Smooth muscle cell (in vitro differentiated cells): ENCODE measurements at regions not wholly inside any gene's neighbourhood (a gene's known extent, or its start where the extent isn't known, plus 50 kb on each side); places are given as distances from the start of the nearest gene placed in this dataset. TPM values are rescaled to one million over a fixed set of nuclear protein-coding genes. Genes with fewer than 3 reads are reported as not detected.
A peak's percentile ranks its signal among the peaks of the same experiment; 100 is the strongest.

Experiments used
- DNase-seq: peaks from one replicate; lab custom pipeline; 2025; ENCODE audit not compliant: unreplicated experiment; lab: John Stamatoyannopoulos, UW
- H2AFZ ChIP-seq: fragments of 200-600 bp; sonication (generic); 2 replicates; pipeline ENCODE4 v1.6.0; 2016; ENCODE audit warnings: antibody characterized with exemption, low read depth, mild to moderate bottlenecking
- H3F3A ChIP-seq: fragments of 200-600 bp; sonication (generic); 2 replicates; pipeline ENCODE4 v1.6.0; 2017; ENCODE audit warnings: antibody characterized with exemption, low read depth
- H3K27ac ChIP-seq: fragments of 200-600 bp; sonication (generic); 2 replicates; pipeline ENCODE4 v1.5.1; 2016; ENCODE audit warnings: low read depth, mild to moderate bottlenecking
- H3K27me3 ChIP-seq: fragments of 200-600 bp; sonication (generic); 2 replicates; pipeline ENCODE4 v1.6.1; 2016; ENCODE audit warnings: low read depth, mild to moderate bottlenecking
- H3K36me3 ChIP-seq: fragments of 200-600 bp; sonication (generic); 2 replicates; pipeline ENCODE4 v1.5.1; 2016; ENCODE audit warnings: low read depth
- H3K4me1 ChIP-seq: fragments of 200-600 bp; sonication (generic); 2 replicates; pipeline ENCODE4 v1.5.1; 2016; ENCODE audit warnings: low read depth
- H3K4me2 ChIP-seq: fragments of 200-600 bp; sonication (generic); 2 replicates; pipeline ENCODE4 v1.6.0; 2016; ENCODE audit warnings: mild to moderate bottlenecking
- H3K4me3 ChIP-seq: fragments of 200-600 bp; sonication (generic); 2 replicates; pipeline ENCODE4 v1.5.1; 2016; ENCODE audit warnings: mild to moderate bottlenecking
- H3K79me2 ChIP-seq: fragments of 200-600 bp; sonication (generic); 2 replicates; pipeline ENCODE4 v1.6.0; 2016; ENCODE audit warnings: low read depth, mild to moderate bottlenecking
- H3K9ac ChIP-seq: fragments of 200-600 bp; sonication (generic); 2 replicates; pipeline ENCODE4 v1.6.0; 2016; ENCODE audit warnings: low read depth
- H3K9me3 ChIP-seq: fragments of 200-600 bp; sonication (generic); replicated peaks from 2 replicates; pipeline ENCODE4 v1.5.1; 2016; ENCODE audit warnings: low read depth
- H4K20me1 ChIP-seq: fragments of 200-600 bp; sonication (generic); 2 replicates; pipeline ENCODE4 v1.6.0; 2016; ENCODE audit warnings: low read depth
- WGBS: methylation state at CpG from one replicate; pipeline ENCODE4 v1.1.7; 2016; ENCODE audit warnings: low lambda C conversion rate; 5-methylcytosine and 5-hydroxymethylcytosine counted together
- small RNA-seq: library from RNA; depleted of rRNA; stranded (forward); fragments of <200 nt; gene quantifications from one replicate; pipeline ENCODE3, GENCODE V24; 2014
- TF ChIP-seq, protein P1 (sequence below): fragments of 200-600 bp; sonication (generic); IDR thresholded peaks from 2 replicates; pipeline ENCODE4 v1.5.1; 2017; ENCODE audit warnings: borderline replicate concordance, mild to moderate bottlenecking, antibody characterized with exemption; ENCODE audit not compliant: insufficient read depth, poor library complexity, severe bottlenecking

DNA sequence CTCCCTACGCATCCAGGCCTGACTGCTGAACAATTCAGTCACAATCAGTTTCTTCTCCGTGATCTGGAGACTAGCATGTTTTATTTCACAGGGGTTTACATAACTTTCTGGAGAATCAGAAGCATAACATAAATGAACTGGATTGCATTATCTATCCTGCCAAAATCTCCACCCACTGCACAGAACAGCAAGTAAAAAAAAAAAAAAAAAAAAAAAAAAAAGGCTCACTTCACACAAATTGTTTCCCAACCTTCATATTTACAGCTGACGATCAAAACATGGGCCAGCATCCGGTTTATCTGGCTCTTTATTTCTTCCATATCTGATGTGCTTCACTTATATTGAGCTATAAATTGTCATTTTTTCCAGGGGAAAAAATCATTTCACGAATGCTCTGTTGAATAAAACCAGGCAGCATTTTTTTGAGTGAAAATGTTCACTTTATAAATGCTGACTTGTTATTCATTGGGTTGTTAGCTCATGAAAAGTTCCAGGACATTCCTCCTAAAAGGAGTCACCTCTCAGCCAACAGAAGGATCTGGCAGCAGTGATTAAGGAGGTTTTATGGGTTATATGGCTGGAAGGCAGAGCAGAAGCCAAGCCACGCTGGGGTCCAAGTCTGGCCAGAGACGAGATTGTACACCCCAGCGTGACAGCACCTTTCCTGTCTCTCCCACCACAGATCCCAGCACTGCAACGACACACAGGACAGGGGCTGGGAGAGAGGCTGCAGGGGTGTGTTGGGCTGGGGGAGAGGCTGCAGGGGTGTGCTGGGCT is 51.2 kb upstream of the GLI2 start:
- Histone ChIP-seq H3K4me2 (peak overlapping the region; percentile 45), H3K9me3 (no peaks in the 10 kb centered on the region), H2AFZ (no peak overlapping the region), H3K4me3 (no peak overlapping the region), H3K36me3 (no peaks in the 10 kb centered on the region), H3K4me1 (no peaks in the 10 kb centered on the region), H3K9ac (no peak overlapping the region), H4K20me1 (no peaks in the 10 kb centered on the region), H3K27me3 (no peaks in the 10 kb centered on the region), H3K27ac (peak overlapping the region; percentile 67), H3F3A (no peaks in the 10 kb centered on the region), H3K79me2 (no peaks in the 10 kb centered on the region)
- TF ChIP-seq, protein P1, sequence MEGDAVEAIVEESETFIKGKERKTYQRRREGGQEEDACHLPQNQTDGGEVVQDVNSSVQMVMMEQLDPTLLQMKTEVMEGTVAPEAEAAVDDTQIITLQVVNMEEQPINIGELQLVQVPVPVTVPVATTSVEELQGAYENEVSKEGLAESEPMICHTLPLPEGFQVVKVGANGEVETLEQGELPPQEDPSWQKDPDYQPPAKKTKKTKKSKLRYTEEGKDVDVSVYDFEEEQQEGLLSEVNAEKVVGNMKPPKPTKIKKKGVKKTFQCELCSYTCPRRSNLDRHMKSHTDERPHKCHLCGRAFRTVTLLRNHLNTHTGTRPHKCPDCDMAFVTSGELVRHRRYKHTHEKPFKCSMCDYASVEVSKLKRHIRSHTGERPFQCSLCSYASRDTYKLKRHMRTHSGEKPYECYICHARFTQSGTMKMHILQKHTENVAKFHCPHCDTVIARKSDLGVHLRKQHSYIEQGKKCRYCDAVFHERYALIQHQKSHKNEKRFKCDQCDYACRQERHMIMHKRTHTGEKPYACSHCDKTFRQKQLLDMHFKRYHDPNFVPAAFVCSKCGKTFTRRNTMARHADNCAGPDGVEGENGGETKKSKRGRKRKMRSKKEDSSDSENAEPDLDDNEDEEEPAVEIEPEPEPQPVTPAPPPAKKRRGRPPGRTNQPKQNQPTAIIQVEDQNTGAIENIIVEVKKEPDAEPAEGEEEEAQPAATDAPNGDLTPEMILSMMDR = no peak
- DNase-seq = no peak
- 41% methylated on average over 9 of the region's 9 CpGs for WGBS

DNA sequence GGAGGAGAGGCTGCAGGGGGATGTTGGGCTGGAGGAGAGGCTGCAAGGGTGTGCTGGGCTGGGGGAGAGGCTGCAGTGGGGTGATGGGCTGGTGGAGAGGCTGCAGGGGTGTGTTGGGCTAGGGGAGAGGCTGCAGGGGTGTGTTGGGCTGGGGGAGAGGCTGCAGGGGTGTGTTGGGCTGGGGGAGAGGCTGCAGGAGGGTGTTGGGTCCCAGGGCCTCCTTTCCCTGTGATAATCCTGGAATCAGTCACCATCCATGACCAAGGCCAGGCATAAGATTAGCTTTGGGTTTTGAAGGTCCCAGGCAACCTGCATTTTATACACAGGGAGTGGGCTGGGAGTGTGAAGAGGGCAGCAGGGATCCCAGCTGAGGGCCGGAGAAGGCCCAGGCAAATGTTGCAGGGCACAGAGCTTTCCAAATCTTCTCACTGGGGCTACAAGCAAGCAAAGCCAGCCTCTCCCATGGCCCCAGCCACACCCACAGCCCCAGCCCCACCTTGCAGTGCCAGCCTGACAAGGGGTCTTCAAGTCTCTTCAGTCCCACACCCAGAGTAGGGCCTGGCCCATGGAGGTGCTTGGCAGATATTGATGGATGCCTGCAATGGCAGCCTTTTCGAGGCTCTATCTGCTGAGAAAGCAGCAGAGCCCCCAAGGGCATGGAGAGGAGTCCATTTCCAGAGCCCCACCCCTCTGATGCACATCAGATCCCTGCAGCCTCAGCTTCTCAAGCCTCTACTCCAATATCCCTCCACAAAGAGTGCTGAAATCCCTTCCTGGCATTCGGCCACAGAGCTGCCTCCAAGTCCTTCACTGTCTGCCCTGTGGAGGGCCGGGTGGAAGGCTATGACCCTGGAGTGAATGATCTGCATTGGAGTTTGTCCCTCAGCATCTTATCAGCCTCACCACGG is 50.3 kb upstream of the GLI2 start:
- Histone ChIP-seq H2AFZ (no peak overlapping the region), H3F3A (no peaks in the 10 kb centered on the region), H3K36me3 (no peaks in the 10 kb centered on the region), H3K27me3 (no peaks in the 10 kb centered on the region), H3K4me1 (no peaks in the 10 kb centered on the region), H4K20me1 (no peaks in the 10 kb centered on the region), H3K9me3 (no peaks in the 10 kb centered on the region), H3K4me2 (peak overlapping the region; percentile 45), H3K4me3 (no peak overlapping the region), H3K27ac (peak overlapping the region; percentile 67), H3K9ac (no peak overlapping the region), H3K79me2 (no peaks in the 10 kb centered on the region)
- WGBS = 73% methylated on average over 5 of the region's 5 CpGs
- DNase-seq = no peak
- TF ChIP-seq, protein P1 = no peak

Small RNAs in the stretch of these regions (small RNA-seq; reads per million reads assigned to genes)
- gene RF00019 = not detected
